A549 (cell line): ENCODE measurements at regions not wholly inside any gene's neighbourhood (a gene's known extent, or its start where the extent isn't known, plus 50 kb on each side); places are given as distances from the start of the nearest gene placed in this dataset.

ENCODE experiments used
- ATAC-seq, 2 experiments: fragments of 200-7000 bp in 1 of 2; fragments of >200 bp in 1 of 2; cut with Nextera tagmentation in 1 of 2; cut with Tn5 transposase in 1 of 2; 3 replicates each; pipeline versions ENCODE4 v1.8.0 to v1.9.1; 2018 to 2020; ENCODE audit warnings: mild to moderate bottlenecking in 1 of 2, moderate library complexity in 1 of 2
- CTCF ChIA-PET: fragments of 300-600 bp; sonication (Branson Sonifier 250); formaldehyde crosslinking; extraction: SDS; loops from one replicate; lab custom pipeline; 2021; ENCODE audit warnings: antibody characterized with exemption, inconsistent platforms; lab: Yijun Ruan, JAX
- POLR2A ChIA-PET: fragments of 350-600 bp; formaldehyde crosslinking; extraction: SDS; loops from one replicate; lab custom pipeline; 2021; ENCODE audit warnings: antibody characterized with exemption, inconsistent platforms; lab: Yijun Ruan, JAX
- DNase-seq, 2 experiments: peaks; one replicate each; pipeline versions ENCODE4 v3.0.0 to v3.0.0-alpha.2; 2011 to 2016; ENCODE audit warnings: low read depth in 1 of 2, low spot score in 1 of 2
- FAIRE-seq: peaks from 2 replicates; lab custom pipeline; 2011; peaks lifted over from hg19 to GRCh38; lab: Jason Lieb, UNC
- H3K27ac ChIP-seq, 2 experiments: fragments of >200 bp; sonication (Bioruptor Twin); formaldehyde crosslinking; 3 replicates each; pipeline ENCODE4 v1.5.1; 2016 to 2017
- H3K4me1 ChIP-seq: fragments of >200 bp; sonication (Bioruptor Twin); formaldehyde crosslinking; 3 replicates; pipeline ENCODE4 v1.6.1; 2016
- H3K4me2 ChIP-seq: fragments of >200 bp; sonication (Bioruptor Twin); formaldehyde crosslinking; 3 replicates; pipeline ENCODE4 v1.6.1; 2016
- H3K4me3 ChIP-seq: fragments of >200 bp; sonication (Bioruptor Twin); formaldehyde crosslinking; 3 replicates; pipeline ENCODE4 v1.5.1; 2016
- H3K9me3 ChIP-seq: fragments of >200 bp; sonication (Bioruptor Twin); formaldehyde crosslinking; 3 replicates; pipeline ENCODE4 v1.6.1; 2016
- BHLHE40 ChIP-seq: IDR thresholded peaks from 2 replicates; pipeline ENCODE4 v1.6.1; 2012; ENCODE audit warnings: low read depth, low read length, inconsistent platforms
- EHF ChIP-seq: fragments of 250-450 bp; sonication (Bioruptor Pico); IDR thresholded peaks from 2 replicates; pipeline ENCODE4 v1.5.0; 2020; ENCODE audit warnings: mild to moderate bottlenecking
- EP300 ChIP-seq, 2 experiments: fragments of >200 bp; sonication (Bioruptor Twin); formaldehyde crosslinking; IDR thresholded peaks; 2 replicates in 1 of 2; 3 replicates in 1 of 2; pipeline ENCODE4 v1.6.1; 2016 to 2017
- FOSB ChIP-seq: fragments of 250-450 bp; sonication (Bioruptor Pico); IDR thresholded peaks from 2 replicates; pipeline ENCODE4 v1.5.0; 2020; ENCODE audit warnings: mild to moderate bottlenecking, moderate library complexity
- GATA3 ChIP-seq: IDR thresholded peaks from 2 replicates; pipeline ENCODE4 v1.6.1; 2012; ENCODE audit warnings: borderline replicate concordance
- HOXB5 ChIP-seq: fragments of 250-450 bp; sonication (Bioruptor Pico); IDR thresholded peaks from 2 replicates; pipeline ENCODE4 v1.5.0; 2020; ENCODE audit warnings: mild to moderate bottlenecking, moderate library complexity
- JUN ChIP-seq, 2 experiments: fragments of >200 bp; sonication (Bioruptor Twin); formaldehyde crosslinking; IDR thresholded peaks; 2 replicates in 1 of 2; 3 replicates in 1 of 2; pipeline ENCODE4 v1.6.1; 2016 to 2017
- JUNB ChIP-seq: fragments of >200 bp; sonication (Bioruptor Twin); formaldehyde crosslinking; IDR thresholded peaks from 2 replicates; pipeline ENCODE4 v1.6.1; 2016
- MAFK ChIP-seq: fragments of 450-650 bp; IDR thresholded peaks from 2 replicates; pipeline ENCODE4 v1.6.1; 2014; ENCODE audit not compliant: partially characterized antibody
- MYC ChIP-seq: IDR thresholded peaks from 2 replicates; pipeline ENCODE4 v1.6.1; 2012; ENCODE audit warnings: mild to moderate bottlenecking, inconsistent platforms, low read length, improper control_type of control experiment, borderline replicate concordance
- NR3C1 ChIP-seq: fragments of >200 bp; sonication (Bioruptor Twin); formaldehyde crosslinking; IDR thresholded peaks from 3 replicates; pipeline ENCODE4 v1.6.1; 2017
- PHF8 ChIP-seq: fragments of 200-600 bp; sonication (generic); IDR thresholded peaks from 2 replicates; pipeline ENCODE4 v1.6.1; 2016; ENCODE audit warnings: low read depth, mild to moderate bottlenecking, antibody characterized with exemption, moderate library complexity, borderline replicate concordance
- RAD21 ChIP-seq, 2 experiments: fragments of >200 bp in 1 of 2; sonication (Bioruptor Twin) in 1 of 2; formaldehyde crosslinking in 1 of 2; IDR thresholded peaks in 1 of 2; conservative IDR thresholded peaks in 1 of 2; 2 replicates in 1 of 2; 3 replicates in 1 of 2; pipeline ENCODE4 v1.6.1; 2012 to 2018; ENCODE audit warnings: inconsistent platforms in 1 of 2
- RARB ChIP-seq: fragments of 250-450 bp; sonication (Bioruptor Pico); IDR thresholded peaks from 2 replicates; pipeline ENCODE4 v1.8.0; 2021; ENCODE audit warnings: mild to moderate bottlenecking, moderate library complexity
- RFX5 ChIP-seq: fragments of 450-650 bp; IDR thresholded peaks from 2 replicates; pipeline ENCODE4 v1.7.1; 2014; ENCODE audit warnings: antibody characterized with exemption, mild to moderate bottlenecking, moderate library complexity
- ZC3H11A ChIP-seq: fragments of 450-650 bp; IDR thresholded peaks from 2 replicates; pipeline ENCODE4 v1.6.1; 2014; ENCODE audit warnings: antibody characterized with exemption, mild to moderate bottlenecking
- ZNF302 ChIP-seq: fragments of 250-450 bp; sonication (Bioruptor Pico); IDR thresholded peaks from 2 replicates; pipeline ENCODE4 v1.9.0; 2021; ENCODE audit warnings: inconsistent platforms, mild to moderate bottlenecking, moderate library complexity
- WGBS: methylation state at CpG from one replicate; pipeline ENCODE4 v1.1.6; 2017; ENCODE audit errors: missing lambda C conversion rate; 5-methylcytosine and 5-hydroxymethylcytosine counted together
- TF ChIP-seq, protein P1 (sequence below): fragments of 150-350 bp; IDR thresholded peaks from 2 replicates; pipeline ENCODE4 v1.6.1; 2014; ENCODE audit warnings: low read depth, mild to moderate bottlenecking, low read length
- TF ChIP-seq, protein P2 (sequence below): fragments of 450-650 bp; IDR thresholded peaks from 2 replicates; pipeline ENCODE4 v1.6.1; 2014; ENCODE audit warnings: antibody characterized with exemption
- TF ChIP-seq, protein P3 (sequence below): fragments of 200-600 bp; sonication (generic); IDR thresholded peaks from 2 replicates; pipeline ENCODE4 v1.6.1; 2016; ENCODE audit warnings: antibody characterized with exemption, mild to moderate bottlenecking, moderate library complexity
- TF ChIP-seq, protein P4 (sequence below): IDR thresholded peaks from 2 replicates; pipeline ENCODE4 v1.6.1; 2012

DNA sequence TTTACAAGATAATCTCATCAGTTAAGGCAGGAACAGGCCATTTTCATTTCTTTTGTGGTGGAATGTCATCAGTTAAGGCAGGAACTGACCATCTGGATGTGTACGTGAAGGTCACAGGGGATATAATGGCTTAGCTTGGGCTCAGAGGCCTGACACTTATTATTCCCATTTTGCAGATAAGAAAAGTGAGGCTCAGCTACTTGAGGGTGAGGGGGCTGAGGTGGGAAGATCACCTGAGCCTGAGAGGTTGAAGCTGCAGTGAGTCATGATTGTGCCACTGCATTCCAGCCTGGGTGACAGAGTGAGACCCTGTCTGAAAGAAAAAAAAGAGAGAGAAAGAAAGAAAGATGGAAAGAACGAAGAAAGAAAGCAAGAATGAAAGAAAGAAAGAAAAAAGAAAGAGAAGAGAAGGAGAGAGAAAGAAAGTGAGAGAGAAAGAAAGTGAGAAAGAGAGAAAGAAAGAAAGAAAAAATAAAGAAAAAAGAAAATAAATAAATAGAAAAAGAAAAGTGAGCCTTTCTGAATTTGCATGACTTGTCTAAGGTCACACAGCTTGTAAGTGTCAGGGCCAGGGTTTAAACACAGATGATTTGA, 142.0 kb downstream of the TMEM30B start:
- Histone ChIP-seq H3K4me3 (no peak overlapping the region), H3K4me1 (peaks cover 16% of the 10 kb centered on the region; the same call in 1 of the 3 replicates), H3K27ac (peak overlapping the region in 1 of 2 experiments; percentile 56; a peak in 3 of 6 replicates), H3K4me2 (no peak overlapping the region), H3K9me3 (peaks cover 13% of the 10 kb centered on the region)
- WGBS: 91% methylated on average over 2 of the region's 2 CpGs
- DNase-seq (no peak), FAIRE-seq (no peak), ATAC-seq (no peak)
- TF ChIP-seq, protein P1, sequence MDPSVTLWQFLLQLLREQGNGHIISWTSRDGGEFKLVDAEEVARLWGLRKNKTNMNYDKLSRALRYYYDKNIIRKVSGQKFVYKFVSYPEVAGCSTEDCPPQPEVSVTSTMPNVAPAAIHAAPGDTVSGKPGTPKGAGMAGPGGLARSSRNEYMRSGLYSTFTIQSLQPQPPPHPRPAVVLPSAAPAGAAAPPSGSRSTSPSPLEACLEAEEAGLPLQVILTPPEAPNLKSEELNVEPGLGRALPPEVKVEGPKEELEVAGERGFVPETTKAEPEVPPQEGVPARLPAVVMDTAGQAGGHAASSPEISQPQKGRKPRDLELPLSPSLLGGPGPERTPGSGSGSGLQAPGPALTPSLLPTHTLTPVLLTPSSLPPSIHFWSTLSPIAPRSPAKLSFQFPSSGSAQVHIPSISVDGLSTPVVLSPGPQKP: no peak
- TF ChIP-seq, protein P2, sequence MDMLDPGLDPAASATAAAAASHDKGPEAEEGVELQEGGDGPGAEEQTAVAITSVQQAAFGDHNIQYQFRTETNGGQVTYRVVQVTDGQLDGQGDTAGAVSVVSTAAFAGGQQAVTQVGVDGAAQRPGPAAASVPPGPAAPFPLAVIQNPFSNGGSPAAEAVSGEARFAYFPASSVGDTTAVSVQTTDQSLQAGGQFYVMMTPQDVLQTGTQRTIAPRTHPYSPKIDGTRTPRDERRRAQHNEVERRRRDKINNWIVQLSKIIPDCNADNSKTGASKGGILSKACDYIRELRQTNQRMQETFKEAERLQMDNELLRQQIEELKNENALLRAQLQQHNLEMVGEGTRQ: no peak
- TF ChIP-seq, protein P3, sequence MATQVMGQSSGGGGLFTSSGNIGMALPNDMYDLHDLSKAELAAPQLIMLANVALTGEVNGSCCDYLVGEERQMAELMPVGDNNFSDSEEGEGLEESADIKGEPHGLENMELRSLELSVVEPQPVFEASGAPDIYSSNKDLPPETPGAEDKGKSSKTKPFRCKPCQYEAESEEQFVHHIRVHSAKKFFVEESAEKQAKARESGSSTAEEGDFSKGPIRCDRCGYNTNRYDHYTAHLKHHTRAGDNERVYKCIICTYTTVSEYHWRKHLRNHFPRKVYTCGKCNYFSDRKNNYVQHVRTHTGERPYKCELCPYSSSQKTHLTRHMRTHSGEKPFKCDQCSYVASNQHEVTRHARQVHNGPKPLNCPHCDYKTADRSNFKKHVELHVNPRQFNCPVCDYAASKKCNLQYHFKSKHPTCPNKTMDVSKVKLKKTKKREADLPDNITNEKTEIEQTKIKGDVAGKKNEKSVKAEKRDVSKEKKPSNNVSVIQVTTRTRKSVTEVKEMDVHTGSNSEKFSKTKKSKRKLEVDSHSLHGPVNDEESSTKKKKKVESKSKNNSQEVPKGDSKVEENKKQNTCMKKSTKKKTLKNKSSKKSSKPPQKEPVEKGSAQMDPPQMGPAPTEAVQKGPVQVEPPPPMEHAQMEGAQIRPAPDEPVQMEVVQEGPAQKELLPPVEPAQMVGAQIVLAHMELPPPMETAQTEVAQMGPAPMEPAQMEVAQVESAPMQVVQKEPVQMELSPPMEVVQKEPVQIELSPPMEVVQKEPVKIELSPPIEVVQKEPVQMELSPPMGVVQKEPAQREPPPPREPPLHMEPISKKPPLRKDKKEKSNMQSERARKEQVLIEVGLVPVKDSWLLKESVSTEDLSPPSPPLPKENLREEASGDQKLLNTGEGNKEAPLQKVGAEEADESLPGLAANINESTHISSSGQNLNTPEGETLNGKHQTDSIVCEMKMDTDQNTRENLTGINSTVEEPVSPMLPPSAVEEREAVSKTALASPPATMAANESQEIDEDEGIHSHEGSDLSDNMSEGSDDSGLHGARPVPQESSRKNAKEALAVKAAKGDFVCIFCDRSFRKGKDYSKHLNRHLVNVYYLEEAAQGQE: no peak
- no peak for TF ChIP-seq JUNB
- no peak for TF ChIP-seq EHF
- no peak for TF ChIP-seq MAFK
- no peak for TF ChIP-seq NR3C1
- CTCF ChIA-PET: no interaction called here
- POLR2A ChIA-PET: no interaction called here

DNA sequence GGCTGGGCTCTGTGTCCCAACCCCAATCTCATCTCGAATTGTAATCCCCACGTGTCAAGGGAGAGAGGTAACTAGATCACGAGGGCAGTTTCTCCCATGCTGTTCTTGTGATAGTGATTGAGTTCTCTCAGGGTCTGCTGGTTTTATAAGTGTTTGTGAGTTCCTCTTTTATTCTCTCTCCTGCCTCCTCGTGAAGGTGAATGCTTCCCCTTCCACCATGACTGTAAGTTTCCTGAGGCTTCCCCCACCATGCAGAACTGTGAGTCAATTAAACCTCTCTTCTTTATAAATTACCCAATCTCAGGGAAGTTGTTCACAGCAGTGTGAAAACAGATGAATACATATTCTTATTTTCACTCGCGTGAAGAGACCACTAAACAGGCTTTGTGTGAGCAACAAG, 148.2 kb downstream of the TMEM30B start:
- peaks cover 22% of the 10 kb centered on the region; the same call in 2 of the 3 replicates for H3K4me1 ChIP-seq
- H3K4me2 ChIP-seq: no peak overlapping the region
- ATAC-seq: no peak
- TF ChIP-seq FOSB (CRISPR knock-in tag) (no peak), ZNF302 (CRISPR knock-in tag) (no peak), JUN (IDR thresholded peaks at IDR 0.05) (no peak), RAD21 (conservative IDR thresholded peaks at IDR 0.05 in 1 of 2, IDR thresholded peaks at IDR 0.05 in 1 of 2) (no peak), EP300 (IDR thresholded peaks at IDR 0.05) (no peak), PHF8 (no peak), ZC3H11A (no peak), EHF (no peak), HOXB5 (CRISPR knock-in tag) (no peak), GATA3 (no peak), BHLHE40 (no peak), MYC (no peak), RFX5 (no peak), RARB (no peak)
- TF ChIP-seq, protein P4, sequence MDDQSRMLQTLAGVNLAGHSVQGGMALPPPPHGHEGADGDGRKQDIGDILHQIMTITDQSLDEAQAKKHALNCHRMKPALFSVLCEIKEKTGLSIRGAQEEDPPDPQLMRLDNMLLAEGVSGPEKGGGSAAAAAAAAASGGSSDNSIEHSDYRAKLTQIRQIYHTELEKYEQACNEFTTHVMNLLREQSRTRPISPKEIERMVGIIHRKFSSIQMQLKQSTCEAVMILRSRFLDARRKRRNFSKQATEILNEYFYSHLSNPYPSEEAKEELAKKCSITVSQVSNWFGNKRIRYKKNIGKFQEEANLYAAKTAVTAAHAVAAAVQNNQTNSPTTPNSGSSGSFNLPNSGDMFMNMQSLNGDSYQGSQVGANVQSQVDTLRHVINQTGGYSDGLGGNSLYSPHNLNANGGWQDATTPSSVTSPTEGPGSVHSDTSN: no peak
- CTCF ChIA-PET: no interaction called here
- H3K4me3 ChIP-seq: no peak overlapping the region
- no peak for FAIRE-seq
- H3K9me3 ChIP-seq: no peaks in the 10 kb centered on the region
- DNase-seq: no peak
- POLR2A ChIA-PET: no interaction called here
- 72% methylated on average over 6 of the region's 6 CpGs for WGBS
- H3K27ac ChIP-seq: no peak overlapping the region
